ENCODE measurements at regions not wholly inside any gene's neighbourhood (a gene's known extent, or its start where the extent isn't known, plus 50 kb on each side); places are given as distances from the start of the nearest gene placed in this dataset.

GRCh38 chr13:59494560-59494970, 669.2 kb downstream of the DIAPH3 start:
- DNase-seq (ENCODE audit: low read depth) = peak; percentile 29

- no peak for DNase-seq (ENCODE audit: low read depth)
Observed at GRCh38 chr13:59495299-59495698, 668.4 kb downstream of the DIAPH3 start.

GRCh38 chr13:59495936-59496512, 667.7 kb downstream of the DIAPH3 start:
- no peak for DNase-seq (ENCODE audit: low read depth)

GRCh38 chr13:59497621-59498247, 666.0 kb downstream of the DIAPH3 start:
- DNase-seq (ENCODE audit: low read depth) = no peak

- no peak for DNase-seq (ENCODE audit: low read depth)
Observed at GRCh38 chr13:59501004-59501403, 662.7 kb downstream of the DIAPH3 start.

- DNase-seq (ENCODE audit: low read depth) = no peak
Observed at GRCh38 chr13:59504407-59504806, 659.3 kb downstream of the DIAPH3 start.

- no peak for DNase-seq (ENCODE audit: low read depth)
Observed at GRCh38 chr13:59510386-59510785, 653.3 kb downstream of the DIAPH3 start.

- no peak for DNase-seq (ENCODE audit: low read depth)
Observed at GRCh38 chr13:59513686-59514085, 650.0 kb downstream of the DIAPH3 start.

GRCh38 chr13:59514316-59514715, 649.4 kb downstream of the DIAPH3 start:
- DNase-seq (ENCODE audit: low read depth) = no peak

GRCh38 chr13:59519819-59520218, 643.9 kb downstream of the DIAPH3 start:
- no peak for DNase-seq (ENCODE audit: low read depth)

GRCh38 chr13:59521549-59521948, 642.2 kb downstream of the DIAPH3 start:
- DNase-seq (ENCODE audit: low read depth) = no peak

GRCh38 chr13:59522652-59523051, 641.1 kb downstream of the DIAPH3 start:
- DNase-seq (ENCODE audit: low read depth) = no peak

GRCh38 chr13:59527500-59527899, 636.2 kb downstream of the DIAPH3 start:
- no peak for DNase-seq (ENCODE audit: low read depth)

- DNase-seq (ENCODE audit: low read depth) = peak; percentile 80
Observed at GRCh38 chr13:59531571-59532091, 632.1 kb downstream of the DIAPH3 start.

- no peak for DNase-seq (ENCODE audit: low read depth)
Observed at GRCh38 chr13:59532405-59532804, 631.3 kb downstream of the DIAPH3 start.

GRCh38 chr13:59533561-59534555, 629.9 kb downstream of the DIAPH3 start:
- DNase-seq (ENCODE audit: low read depth) = no peak

GRCh38 chr13:59534806-59535205, 628.9 kb downstream of the DIAPH3 start:
- no peak for DNase-seq (ENCODE audit: low read depth)

GRCh38 chr13:59537500-59537899, 626.2 kb downstream of the DIAPH3 start:
- no peak for DNase-seq (ENCODE audit: low read depth)

- peak; percentile 15 for DNase-seq (ENCODE audit: low read depth)
Observed at GRCh38 chr13:59538512-59538911, 625.2 kb downstream of the DIAPH3 start.

- DNase-seq (ENCODE audit: low read depth) = no peak
Observed at GRCh38 chr13:59542303-59542702, 621.4 kb downstream of the DIAPH3 start.

- DNase-seq (ENCODE audit: low read depth) = no peak
Observed at GRCh38 chr13:59543418-59543817, 620.3 kb downstream of the DIAPH3 start.

- DNase-seq (ENCODE audit: low read depth) = no peak
Observed at GRCh38 chr13:59545007-59545406, 618.7 kb downstream of the DIAPH3 start.

- no peak for DNase-seq (ENCODE audit: low read depth)
Observed at GRCh38 chr13:59546178-59546577, 617.5 kb downstream of the DIAPH3 start.
